IgD-negative memory B cell (primary cell): ENCODE measurements at regions not wholly inside any gene's neighbourhood (a gene's known extent, or its start where the extent isn't known, plus 50 kb on each side); places are given as distances from the start of the nearest gene placed in this dataset.

Experiments
- H3K27ac Mint-ChIP-seq, 3 donors: one replicate each; pipeline ENCODE4 v1.8.0; 2020 to 2022; ENCODE audit warnings: mild to moderate bottlenecking in 3 of 3, mixed read lengths in 3 of 3, moderate library complexity in 1 of 3
- H3K27me3 Mint-ChIP-seq: one replicate; pipeline ENCODE4 v1.8.0; 2021; ENCODE audit warnings: mixed read lengths
- H3K36me3 Mint-ChIP-seq: one replicate; pipeline ENCODE4 v1.8.0; 2020; ENCODE audit warnings: mild to moderate bottlenecking, mixed read lengths
- H3K4me1 Mint-ChIP-seq, 3 donors: one replicate each; pipeline ENCODE4 v1.8.0; 2020 to 2022; ENCODE audit warnings: mixed read lengths in 3 of 3, mild to moderate bottlenecking in 1 of 3
- H3K4me3 Mint-ChIP-seq, 4 donors: one replicate each; pipeline ENCODE4 v1.8.0; 2020 to 2022; ENCODE audit warnings: mild to moderate bottlenecking in 4 of 4, mixed read lengths in 4 of 4, moderate library complexity in 3 of 4
- H3K9me3 Mint-ChIP-seq, 3 donors: one replicate each; pipeline ENCODE4 v1.8.0; 2020 to 2021; ENCODE audit warnings: mixed read lengths in 3 of 3, mild to moderate bottlenecking in 1 of 3

GRCh38 chr9:2243666-2244555, 228.8 kb downstream of the SMARCA2 start:
- peaks cover 0 to 3% (median 0%) of the 10 kb centered on the region in 3 donors for H3K9me3 Mint-ChIP-seq
- H3K4me3 Mint-ChIP-seq = no peak overlapping the region
- H3K27ac Mint-ChIP-seq = no peak overlapping the region
- peaks cover 8% of the 10 kb centered on the region for H3K36me3 Mint-ChIP-seq
- peaks cover 5 to 16% (median 9%) of the 10 kb centered on the region in 3 donors for H3K4me1 Mint-ChIP-seq
- H3K27me3 Mint-ChIP-seq = peaks cover 12% of the 10 kb centered on the region

GRCh38 chr9:2247340-2247739, 232.2 kb downstream of the SMARCA2 start:
- peaks cover 5 to 7% (median 6%) of the 10 kb centered on the region in 3 donors for H3K4me1 Mint-ChIP-seq
- peaks cover 16% of the 10 kb centered on the region for H3K27me3 Mint-ChIP-seq
- peaks cover 6% of the 10 kb centered on the region for H3K36me3 Mint-ChIP-seq
- peaks cover 0 to 3% (median 0%) of the 10 kb centered on the region in 3 donors for H3K9me3 Mint-ChIP-seq
- H3K4me3 Mint-ChIP-seq = no peak overlapping the region
- no peak overlapping the region for H3K27ac Mint-ChIP-seq

DNA sequence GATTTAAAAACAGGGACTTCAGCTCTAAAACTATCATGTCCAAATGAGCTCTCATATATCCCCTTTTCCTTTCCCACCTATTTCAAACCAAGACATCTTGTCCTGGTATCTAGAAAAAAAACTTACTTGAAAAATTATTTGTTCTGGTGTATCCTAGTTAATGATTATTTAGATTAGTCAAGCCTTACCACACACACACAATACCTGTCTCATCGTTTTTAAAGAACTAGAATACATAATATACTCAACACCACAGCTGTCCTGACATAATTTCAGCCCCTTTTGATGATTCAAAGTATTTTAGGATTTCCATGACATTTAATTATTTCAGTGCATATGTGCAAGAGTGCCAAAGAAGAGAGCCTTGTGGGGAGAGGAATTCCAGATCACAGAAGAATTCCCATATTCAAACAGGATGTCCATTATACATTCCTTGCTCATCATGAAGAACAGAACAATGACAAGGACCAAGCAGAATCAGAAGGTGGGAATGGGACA, 233.7 kb downstream of the SMARCA2 start:
- Mint-ChIP-seq H3K4me1 (peaks cover 0 to under 1% (median 0%) of the 10 kb centered on the region in 3 donors), H3K4me3 (no peak overlapping the region), H3K36me3 (peaks cover 6% of the 10 kb centered on the region), H3K9me3 (peaks cover 0 to 3% (median 0%) of the 10 kb centered on the region in 3 donors), H3K27me3 (peaks cover 10% of the 10 kb centered on the region), H3K27ac (no peak overlapping the region)

GRCh38 chr9:2253636-2254580, 238.8 kb downstream of the SMARCA2 start:
- Mint-ChIP-seq H3K36me3 (peaks cover 2% of the 10 kb centered on the region), H3K4me1 (peaks cover 7 to 11% (median 9%) of the 10 kb centered on the region in 3 donors), H3K27me3 (peaks cover 14% of the 10 kb centered on the region), H3K4me3 (no peak overlapping the region), H3K9me3 (no peaks in the 10 kb centered on the region), H3K27ac (no peak overlapping the region)

DNA sequence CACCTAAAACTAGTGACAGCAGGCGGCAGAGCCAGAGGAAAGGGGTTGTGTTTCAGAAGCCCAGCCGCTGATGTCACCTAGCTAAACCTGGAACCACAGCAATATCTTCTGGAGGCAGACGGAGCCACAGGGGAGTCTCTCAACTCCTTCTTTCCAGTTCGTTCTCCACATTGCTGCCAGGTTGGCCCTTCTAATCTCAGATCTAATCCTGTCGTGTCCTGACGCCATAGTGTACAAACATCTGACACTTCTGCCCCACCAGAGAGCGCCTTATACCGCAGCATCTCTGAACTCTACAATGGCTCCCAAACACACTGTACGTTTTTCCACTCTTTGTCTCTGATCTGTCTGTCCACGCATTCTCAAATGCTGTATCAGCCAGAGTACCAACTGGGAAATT, 240.0 kb downstream of the SMARCA2 start:
- H3K4me3 Mint-ChIP-seq = no peak overlapping the region
- peaks cover 2% of the 10 kb centered on the region for H3K36me3 Mint-ChIP-seq
- peaks cover 12% of the 10 kb centered on the region for H3K27me3 Mint-ChIP-seq
- H3K9me3 Mint-ChIP-seq = no peaks in the 10 kb centered on the region
- H3K27ac Mint-ChIP-seq = no peak overlapping the region
- peaks cover 7 to 11% (median 9%) of the 10 kb centered on the region in 3 donors for H3K4me1 Mint-ChIP-seq

GRCh38 chr9:2257248-2257929, 242.2 kb downstream of the SMARCA2 start:
- Mint-ChIP-seq H3K4me3 (no peak overlapping the region), H3K4me1 (peaks cover 7 to 11% (median 9%) of the 10 kb centered on the region in 3 donors), H3K36me3 (peaks cover 2% of the 10 kb centered on the region), H3K9me3 (no peaks in the 10 kb centered on the region), H3K27ac (peak overlapping the region in 2 of 3 donors; percentile 8 to 17), H3K27me3 (peaks cover 10% of the 10 kb centered on the region)

DNA sequence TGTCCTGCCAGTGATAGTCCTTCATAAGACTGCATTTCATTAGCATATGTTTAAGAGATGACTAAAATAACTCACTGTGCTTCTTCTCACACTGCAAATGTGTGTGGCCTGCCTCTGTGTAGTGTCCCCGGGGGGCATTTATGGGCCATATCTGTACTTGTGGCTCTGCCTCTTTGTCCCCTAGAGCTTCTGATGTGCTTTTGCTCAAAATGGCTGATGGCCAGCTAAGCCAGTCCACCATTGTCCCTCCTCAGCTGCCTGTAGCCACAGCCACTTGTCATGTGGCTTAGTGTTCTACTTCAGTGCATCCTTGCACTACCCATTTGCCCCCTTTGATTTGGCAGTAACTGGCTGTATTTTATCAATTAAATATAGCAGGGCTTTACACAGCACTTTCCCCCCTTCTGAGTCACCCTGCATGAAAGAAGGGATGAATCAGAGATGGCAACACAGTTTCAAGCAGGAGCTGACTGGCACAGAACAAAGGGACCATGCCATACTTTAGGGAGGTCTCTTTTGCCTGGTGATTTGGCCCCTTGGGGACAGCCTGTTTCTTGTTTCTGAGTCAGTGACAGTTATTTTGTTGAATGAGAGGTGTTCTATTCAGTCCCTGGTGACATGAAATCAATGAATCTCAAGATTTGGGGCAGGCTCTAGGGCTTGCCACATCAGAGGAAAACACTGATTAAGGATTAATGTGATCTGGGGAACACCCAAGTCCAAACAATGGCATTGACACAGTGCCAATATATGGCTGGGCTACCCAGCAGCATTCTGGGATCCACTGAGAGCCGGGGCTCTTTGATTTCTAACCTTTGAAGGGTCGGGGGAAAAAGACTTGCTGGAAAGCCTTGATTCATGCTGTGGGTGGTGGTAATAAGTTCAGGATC, 245.5 kb downstream of the SMARCA2 start:
- Mint-ChIP-seq H3K36me3 (no peaks in the 10 kb centered on the region), H3K4me1 (peaks cover 17 to 20% (median 18%) of the 10 kb centered on the region in 3 donors)

DNA sequence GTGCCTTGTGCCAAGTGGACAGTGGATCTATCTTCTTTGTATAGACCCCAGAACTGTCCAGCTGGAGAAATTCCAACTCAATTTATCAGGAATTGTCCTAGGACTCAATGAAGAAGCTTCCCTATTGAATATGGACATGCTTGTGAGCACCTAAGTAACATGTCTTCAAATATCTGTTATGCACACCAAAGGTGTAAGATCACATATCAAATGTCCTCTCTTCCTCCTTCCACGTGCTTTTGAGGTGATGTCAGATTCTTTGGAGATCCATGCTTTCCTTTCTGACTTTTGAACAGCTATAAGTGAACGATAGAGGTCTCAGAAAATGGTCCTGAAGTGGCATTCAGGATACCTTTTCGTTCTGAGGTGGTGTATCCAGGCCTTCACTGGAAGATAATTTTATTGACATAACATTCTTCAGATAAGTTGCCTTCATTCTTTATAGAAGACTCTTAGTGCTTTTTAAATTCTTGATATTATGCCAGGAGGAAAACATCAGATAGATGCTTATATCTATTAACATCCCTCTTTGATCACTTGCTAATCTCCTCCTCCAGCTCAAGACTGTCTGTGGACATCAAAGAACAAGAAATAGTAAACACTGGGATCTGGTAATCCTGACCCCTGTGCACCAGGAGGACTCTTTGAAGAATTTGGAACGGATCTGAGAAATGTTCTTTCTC, 246.4 kb downstream of the SMARCA2 start:
- Mint-ChIP-seq H3K27ac (no peak overlapping the region), H3K27me3 (peaks cover 1% of the 10 kb centered on the region), H3K9me3 (no peaks in the 10 kb centered on the region), H3K4me3 (no peak overlapping the region), H3K36me3 (no peaks in the 10 kb centered on the region), H3K4me1 (peaks cover 17 to 20% (median 18%) of the 10 kb centered on the region in 3 donors)

More for the DNA sequence above, 245.5 kb downstream of the SMARCA2 start:
- H3K27me3 Mint-ChIP-seq = peaks cover 6% of the 10 kb centered on the region
- no peak overlapping the region for H3K4me3 Mint-ChIP-seq
- no peak overlapping the region for H3K27ac Mint-ChIP-seq
- H3K9me3 Mint-ChIP-seq = no peaks in the 10 kb centered on the region

DNA sequence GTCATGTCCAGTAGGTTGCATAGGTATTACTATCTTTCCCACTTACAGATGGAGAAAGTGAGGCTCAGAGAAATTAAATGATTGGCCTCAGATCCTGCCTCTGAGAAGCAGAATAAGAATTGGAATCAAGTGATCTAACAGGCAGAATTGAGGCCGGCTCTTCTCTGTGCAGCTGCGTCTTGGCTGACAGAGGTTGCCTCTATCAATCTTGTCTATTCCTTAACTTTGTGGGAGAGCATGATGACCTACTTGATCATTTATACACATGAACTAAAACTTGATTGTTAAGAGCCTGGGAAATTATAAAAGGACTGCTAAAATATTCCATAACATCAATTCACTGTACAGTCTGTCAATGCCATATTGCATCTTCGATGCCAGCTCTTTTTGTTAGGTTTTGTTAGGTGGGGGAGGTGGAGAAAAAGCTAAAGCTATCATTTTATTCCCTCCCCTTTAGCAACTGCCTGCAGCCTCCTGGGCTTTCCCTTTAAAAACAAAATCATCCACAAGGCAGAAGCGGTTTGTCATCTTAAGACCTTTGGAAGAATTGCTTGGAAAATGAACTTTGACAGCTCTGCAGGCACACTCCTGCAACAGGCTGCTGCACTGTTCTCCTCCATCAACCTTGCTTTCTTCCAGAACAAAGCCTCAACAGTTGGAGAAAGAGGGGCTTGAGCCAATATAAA, 247.4 kb downstream of the SMARCA2 start:
- Mint-ChIP-seq H3K4me3 (no peak overlapping the region), H3K9me3 (no peaks in the 10 kb centered on the region), H3K36me3 (no peaks in the 10 kb centered on the region), H3K27me3 (peaks cover 1% of the 10 kb centered on the region), H3K4me1 (peaks cover 12 to 14% (median 12%) of the 10 kb centered on the region in 3 donors), H3K27ac (no peak overlapping the region)

- Mint-ChIP-seq H3K9me3 (no peaks in the 10 kb centered on the region), H3K4me3 (no peak overlapping the region), H3K4me1 (peaks cover 9 to 10% (median 9%) of the 10 kb centered on the region in 3 donors), H3K27ac (no peak overlapping the region), H3K27me3 (peaks cover 1% of the 10 kb centered on the region), H3K36me3 (no peaks in the 10 kb centered on the region)
Measured at GRCh38 chr9:2263111-2263510, 248.0 kb downstream of the SMARCA2 start.

GRCh38 chr9:2263665-2264064, 248.5 kb downstream of the SMARCA2 start:
- H3K27ac Mint-ChIP-seq = no peak overlapping the region
- no peaks in the 10 kb centered on the region for H3K27me3 Mint-ChIP-seq
- peak overlapping the region in 1 of 4 donors; percentile 45 for H3K4me3 Mint-ChIP-seq

DNA sequence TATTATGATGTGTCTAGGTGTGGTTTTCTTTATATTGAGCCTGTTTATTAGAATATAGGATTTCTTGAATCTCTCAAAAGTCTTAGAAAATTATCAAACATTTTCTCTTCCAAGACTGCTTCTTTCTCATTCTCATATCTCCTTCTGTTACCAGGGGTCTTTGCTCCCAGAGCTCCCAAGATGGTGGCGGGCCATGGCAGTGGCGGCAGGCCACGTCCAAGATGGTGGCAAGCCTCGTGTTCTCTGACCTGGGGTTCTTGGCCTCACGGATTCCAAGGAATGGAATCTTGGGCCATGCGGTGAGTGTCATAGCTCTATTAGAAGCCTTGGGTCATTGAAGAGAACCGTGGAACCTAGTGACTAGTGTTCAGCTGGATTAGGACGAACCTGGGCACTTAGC, 248.9 kb downstream of the SMARCA2 start:
- H3K27me3 Mint-ChIP-seq = no peaks in the 10 kb centered on the region

More at GRCh38 chr9:2263665-2264064, 248.5 kb downstream of the SMARCA2 start:
- Mint-ChIP-seq H3K9me3 (no peaks in the 10 kb centered on the region), H3K36me3 (no peaks in the 10 kb centered on the region), H3K4me1 (peaks cover 9 to 10% (median 9%) of the 10 kb centered on the region in 3 donors)

More for the DNA sequence above, 248.9 kb downstream of the SMARCA2 start:
- peaks cover 9 to 10% (median 9%) of the 10 kb centered on the region in 3 donors for H3K4me1 Mint-ChIP-seq
- H3K36me3 Mint-ChIP-seq = no peaks in the 10 kb centered on the region
- no peaks in the 10 kb centered on the region for H3K9me3 Mint-ChIP-seq
- H3K4me3 Mint-ChIP-seq = peak overlapping the region in 2 of 4 donors; percentile 9 to 45
- H3K27ac Mint-ChIP-seq = no peak overlapping the region
